ENCODE measurements at regions not wholly inside any gene's neighbourhood (a gene's known extent, or its start where the extent isn't known, plus 50 kb on each side); places are given as distances from the start of the nearest gene placed in this dataset.

- Histone ChIP-seq H3K4me3 (no peak overlapping the region), H3K27ac (ENCODE audit: low read depth in 1 of 2, low read length in 1 of 2) (no peak overlapping the region), H3K36me3 (ENCODE audit: control insufficient read depth in 4 of 4, insufficient read depth in 4 of 4, low read length in 4 of 4) (no peaks in the 10 kb centered on the region), H3K9ac (ENCODE audit: insufficient read depth in 1 of 2, low read length in 2 of 2) (no peak overlapping the region), H3K27me3 (ENCODE audit: control insufficient read depth in 3 of 3, insufficient read depth in 3 of 3, low read length in 2 of 3) (no peaks in the 10 kb centered on the region), H3K9me3 (ENCODE audit: control insufficient read depth in 4 of 4, insufficient read depth in 3 of 4, low read length in 3 of 4) (no peaks in the 10 kb centered on the region), H3K4me1 (ENCODE audit: control insufficient read depth in 5 of 5, insufficient read depth in 5 of 5, low read length in 5 of 5) (peaks cover 0 to 4% (median 0%) of the 10 kb centered on the region in 5 donors)
- ATAC-seq (ENCODE audit: insufficient read depth, low FRiP score) (no peak), DNase-seq (no peak)
- TF ChIP-seq, protein P1, sequence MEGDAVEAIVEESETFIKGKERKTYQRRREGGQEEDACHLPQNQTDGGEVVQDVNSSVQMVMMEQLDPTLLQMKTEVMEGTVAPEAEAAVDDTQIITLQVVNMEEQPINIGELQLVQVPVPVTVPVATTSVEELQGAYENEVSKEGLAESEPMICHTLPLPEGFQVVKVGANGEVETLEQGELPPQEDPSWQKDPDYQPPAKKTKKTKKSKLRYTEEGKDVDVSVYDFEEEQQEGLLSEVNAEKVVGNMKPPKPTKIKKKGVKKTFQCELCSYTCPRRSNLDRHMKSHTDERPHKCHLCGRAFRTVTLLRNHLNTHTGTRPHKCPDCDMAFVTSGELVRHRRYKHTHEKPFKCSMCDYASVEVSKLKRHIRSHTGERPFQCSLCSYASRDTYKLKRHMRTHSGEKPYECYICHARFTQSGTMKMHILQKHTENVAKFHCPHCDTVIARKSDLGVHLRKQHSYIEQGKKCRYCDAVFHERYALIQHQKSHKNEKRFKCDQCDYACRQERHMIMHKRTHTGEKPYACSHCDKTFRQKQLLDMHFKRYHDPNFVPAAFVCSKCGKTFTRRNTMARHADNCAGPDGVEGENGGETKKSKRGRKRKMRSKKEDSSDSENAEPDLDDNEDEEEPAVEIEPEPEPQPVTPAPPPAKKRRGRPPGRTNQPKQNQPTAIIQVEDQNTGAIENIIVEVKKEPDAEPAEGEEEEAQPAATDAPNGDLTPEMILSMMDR (IDR thresholded peaks at IDR 0.05; ENCODE audit: control extremely low read depth, extremely low read depth): no peak
- 95 to 96% methylated on average over 8 of the region's 8 CpGs for WGBS, 2 donors
Observed at GRCh38 chr18:62629031-62629430, 86.3 kb upstream of the PHLPP1 start.

- ATAC-seq (ENCODE audit: insufficient read depth, low FRiP score) (no peak), DNase-seq (no peak)
- 71 to 82% methylated on average over 3 of the region's 3 CpGs for WGBS, 2 donors
- TF ChIP-seq, protein P1 (IDR thresholded peaks at IDR 0.05; ENCODE audit: control extremely low read depth, extremely low read depth): no peak
- H3K36me3 ChIP-seq (ENCODE audit: control insufficient read depth in 4 of 4, insufficient read depth in 4 of 4, low read length in 4 of 4): no peaks in the 10 kb centered on the region
- H3K9me3 ChIP-seq (ENCODE audit: control insufficient read depth in 4 of 4, insufficient read depth in 3 of 4, low read length in 3 of 4): no peaks in the 10 kb centered on the region
- no peaks in the 10 kb centered on the region for H3K27me3 ChIP-seq (ENCODE audit: control insufficient read depth in 3 of 3, insufficient read depth in 3 of 3, low read length in 2 of 3)
- no peak overlapping the region for H3K9ac ChIP-seq (ENCODE audit: insufficient read depth in 1 of 2, low read length in 2 of 2)
- no peaks in the 10 kb centered on the region for H3K4me1 ChIP-seq (ENCODE audit: control insufficient read depth in 5 of 5, insufficient read depth in 5 of 5, low read length in 5 of 5)
- H3K4me3 ChIP-seq: no peak overlapping the region
- no peak overlapping the region for H3K27ac ChIP-seq (ENCODE audit: low read depth in 1 of 2, low read length in 1 of 2)
Observed at GRCh38 chr18:62631173-62631572, 84.2 kb upstream of the PHLPP1 start.

GRCh38 chr18:62632788-62633455, 82.4 kb upstream of the PHLPP1 start:
- H3K9ac ChIP-seq (ENCODE audit: insufficient read depth in 1 of 2, low read length in 2 of 2): no peak overlapping the region
- 81 to 91% methylated on average over 3 of the region's 3 CpGs for WGBS, 2 donors
- ATAC-seq (ENCODE audit: insufficient read depth, low FRiP score) (no peak), DNase-seq (no peak)
- H3K4me3 ChIP-seq: no peak overlapping the region
- no peaks in the 10 kb centered on the region for H3K36me3 ChIP-seq (ENCODE audit: control insufficient read depth in 4 of 4, insufficient read depth in 4 of 4, low read length in 4 of 4)
- H3K9me3 ChIP-seq (ENCODE audit: control insufficient read depth in 4 of 4, insufficient read depth in 3 of 4, low read length in 3 of 4): no peaks in the 10 kb centered on the region
- no peaks in the 10 kb centered on the region for H3K4me1 ChIP-seq (ENCODE audit: control insufficient read depth in 5 of 5, insufficient read depth in 5 of 5, low read length in 5 of 5)
- H3K27me3 ChIP-seq (ENCODE audit: control insufficient read depth in 3 of 3, insufficient read depth in 3 of 3, low read length in 2 of 3): no peaks in the 10 kb centered on the region
- TF ChIP-seq, protein P1 (IDR thresholded peaks at IDR 0.05; ENCODE audit: control extremely low read depth, extremely low read depth): no peak
- no peak overlapping the region for H3K27ac ChIP-seq (ENCODE audit: low read depth in 1 of 2, low read length in 1 of 2)

- no peaks in the 10 kb centered on the region for H3K27me3 ChIP-seq (ENCODE audit: control insufficient read depth in 3 of 3, insufficient read depth in 3 of 3, low read length in 2 of 3)
- ATAC-seq (ENCODE audit: insufficient read depth, low FRiP score): no peak
- H3K36me3 ChIP-seq (ENCODE audit: control insufficient read depth in 4 of 4, insufficient read depth in 4 of 4, low read length in 4 of 4): no peaks in the 10 kb centered on the region
- TF ChIP-seq, protein P1 (IDR thresholded peaks at IDR 0.05; ENCODE audit: control extremely low read depth, extremely low read depth): no peak
- no peak overlapping the region for H3K4me3 ChIP-seq
- H3K27ac ChIP-seq (ENCODE audit: low read depth in 1 of 2, low read length in 1 of 2): no peak overlapping the region
- H3K9me3 ChIP-seq (ENCODE audit: control insufficient read depth in 4 of 4, insufficient read depth in 3 of 4, low read length in 3 of 4): no peaks in the 10 kb centered on the region
- no peak overlapping the region for H3K9ac ChIP-seq (ENCODE audit: insufficient read depth in 1 of 2, low read length in 2 of 2)
- 72 to 77% methylated on average over 2 of the region's 2 CpGs for WGBS, 2 donors
- H3K4me1 ChIP-seq (ENCODE audit: control insufficient read depth in 5 of 5, insufficient read depth in 5 of 5, low read length in 5 of 5): no peaks in the 10 kb centered on the region
- DNase-seq: no peak
Observed at GRCh38 chr18:62634458-62634857, 80.9 kb upstream of the PHLPP1 start.

Data from lung (tissue), 11 donors.